ENCODE measurements at regions not wholly inside any gene's neighbourhood (a gene's known extent, or its start where the extent isn't known, plus 50 kb on each side); places are given as distances from the start of the nearest gene placed in this dataset.

- TF ChIP-seq MXI1 (IDR thresholded peaks at IDR 0.05; ENCODE audit: borderline replicate concordance, low read depth, low read length) (no peak), SYNCRIP (IDR thresholded peaks at IDR 0.05; ENCODE audit: insufficient read depth, low read depth, low read length) (no peak), CEBPB (IDR thresholded peaks at IDR 0.05; ENCODE audit: borderline replicate concordance, low read depth, low read length) (no peak)
- TF ChIP-seq, protein P1, sequence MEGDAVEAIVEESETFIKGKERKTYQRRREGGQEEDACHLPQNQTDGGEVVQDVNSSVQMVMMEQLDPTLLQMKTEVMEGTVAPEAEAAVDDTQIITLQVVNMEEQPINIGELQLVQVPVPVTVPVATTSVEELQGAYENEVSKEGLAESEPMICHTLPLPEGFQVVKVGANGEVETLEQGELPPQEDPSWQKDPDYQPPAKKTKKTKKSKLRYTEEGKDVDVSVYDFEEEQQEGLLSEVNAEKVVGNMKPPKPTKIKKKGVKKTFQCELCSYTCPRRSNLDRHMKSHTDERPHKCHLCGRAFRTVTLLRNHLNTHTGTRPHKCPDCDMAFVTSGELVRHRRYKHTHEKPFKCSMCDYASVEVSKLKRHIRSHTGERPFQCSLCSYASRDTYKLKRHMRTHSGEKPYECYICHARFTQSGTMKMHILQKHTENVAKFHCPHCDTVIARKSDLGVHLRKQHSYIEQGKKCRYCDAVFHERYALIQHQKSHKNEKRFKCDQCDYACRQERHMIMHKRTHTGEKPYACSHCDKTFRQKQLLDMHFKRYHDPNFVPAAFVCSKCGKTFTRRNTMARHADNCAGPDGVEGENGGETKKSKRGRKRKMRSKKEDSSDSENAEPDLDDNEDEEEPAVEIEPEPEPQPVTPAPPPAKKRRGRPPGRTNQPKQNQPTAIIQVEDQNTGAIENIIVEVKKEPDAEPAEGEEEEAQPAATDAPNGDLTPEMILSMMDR (CRISPR knock-in tag; IDR thresholded peaks at IDR 0.05): no peak
Measured at GRCh38 chr5:168214886-168215285, 76.6 kb upstream of the WWC1 start.
